ENCODE measurements at regions not wholly inside any gene's neighbourhood (a gene's known extent, or its start where the extent isn't known, plus 50 kb on each side); places are given as distances from the start of the nearest gene placed in this dataset.

DNA sequence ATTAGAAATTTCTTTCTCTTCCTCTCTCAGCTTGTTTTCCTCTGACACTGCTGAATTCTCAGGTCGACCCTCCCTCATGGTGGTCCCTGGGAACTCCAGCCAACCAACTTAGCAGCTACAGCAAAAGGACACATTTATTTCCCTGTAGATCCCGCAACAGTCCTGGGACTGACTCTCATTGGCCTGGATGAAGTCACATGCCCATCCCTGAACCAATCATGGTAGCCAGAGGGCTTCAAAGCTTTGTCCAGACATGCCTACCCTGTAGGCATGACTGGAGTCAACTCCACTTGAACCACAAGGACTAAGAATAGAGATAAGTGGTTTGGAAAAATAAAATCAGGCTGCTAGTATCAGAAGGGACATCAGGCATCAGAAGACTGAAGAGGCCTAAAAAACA, 84.6 kb upstream of the LRRC55 start:
- DNase-seq = no peak
- intact Hi-C loops (cut with DNase I) = no loop called here
- no peak for ATAC-seq (ENCODE audit: poor library complexity)

DNA sequence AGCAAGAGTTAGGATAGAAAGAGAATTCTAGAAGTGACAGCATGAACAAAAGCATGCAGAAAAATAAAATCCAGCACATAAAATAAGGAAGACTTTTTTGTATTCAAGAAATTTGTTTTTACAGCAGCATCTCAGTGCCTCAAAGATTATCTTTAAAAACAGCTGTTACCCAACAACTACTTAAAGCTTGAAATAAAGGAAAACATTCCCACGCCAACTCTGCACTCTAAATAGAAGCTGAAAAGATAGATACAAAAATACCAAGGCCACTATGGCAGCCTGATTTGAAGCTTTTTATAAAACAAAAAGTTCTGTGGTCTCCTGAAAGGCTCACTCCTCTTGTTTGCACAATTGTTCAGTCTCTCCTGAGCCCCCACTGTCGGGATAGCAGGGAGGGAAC, 83.6 kb upstream of the LRRC55 start:
- no peak for DNase-seq
- ATAC-seq (ENCODE audit: poor library complexity) = no peak
- intact Hi-C loops (cut with DNase I) = no loop called here

DNA sequence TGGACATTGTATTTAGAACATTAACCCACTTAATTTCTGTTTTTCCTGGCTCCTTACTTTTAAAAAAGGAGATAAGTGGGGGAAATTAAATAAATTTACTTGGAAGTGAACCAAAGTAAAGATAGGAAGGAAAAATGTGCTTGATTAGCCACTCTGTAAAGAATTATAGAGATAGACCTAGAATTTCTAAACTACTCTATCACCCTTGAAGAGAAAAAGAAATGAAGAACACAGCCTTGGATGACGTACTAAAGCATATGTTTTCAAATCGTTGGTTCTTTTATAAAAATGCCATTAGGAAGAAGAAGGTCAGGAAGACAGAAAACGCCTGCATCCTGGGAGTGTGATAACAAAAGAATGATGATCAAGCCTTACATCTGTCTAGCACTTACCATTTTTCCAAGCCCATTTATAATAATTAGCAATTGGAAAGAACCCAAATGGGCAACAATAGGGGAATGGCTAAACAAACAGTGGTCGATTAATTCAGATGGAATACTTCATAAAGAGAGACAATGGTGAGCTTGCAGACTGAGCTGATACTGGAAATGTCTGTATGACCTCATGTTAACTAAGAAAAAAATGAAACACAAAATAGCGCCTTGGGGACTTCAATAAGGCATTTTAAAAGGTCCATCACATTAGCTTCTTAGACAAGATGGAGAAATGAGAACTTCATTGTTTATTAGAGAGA, 81.0 kb upstream of the LRRC55 start:
- no peak for DNase-seq
- intact Hi-C loops (cut with DNase I) = no loop called here
- ATAC-seq (ENCODE audit: poor library complexity) = no peak

DNA sequence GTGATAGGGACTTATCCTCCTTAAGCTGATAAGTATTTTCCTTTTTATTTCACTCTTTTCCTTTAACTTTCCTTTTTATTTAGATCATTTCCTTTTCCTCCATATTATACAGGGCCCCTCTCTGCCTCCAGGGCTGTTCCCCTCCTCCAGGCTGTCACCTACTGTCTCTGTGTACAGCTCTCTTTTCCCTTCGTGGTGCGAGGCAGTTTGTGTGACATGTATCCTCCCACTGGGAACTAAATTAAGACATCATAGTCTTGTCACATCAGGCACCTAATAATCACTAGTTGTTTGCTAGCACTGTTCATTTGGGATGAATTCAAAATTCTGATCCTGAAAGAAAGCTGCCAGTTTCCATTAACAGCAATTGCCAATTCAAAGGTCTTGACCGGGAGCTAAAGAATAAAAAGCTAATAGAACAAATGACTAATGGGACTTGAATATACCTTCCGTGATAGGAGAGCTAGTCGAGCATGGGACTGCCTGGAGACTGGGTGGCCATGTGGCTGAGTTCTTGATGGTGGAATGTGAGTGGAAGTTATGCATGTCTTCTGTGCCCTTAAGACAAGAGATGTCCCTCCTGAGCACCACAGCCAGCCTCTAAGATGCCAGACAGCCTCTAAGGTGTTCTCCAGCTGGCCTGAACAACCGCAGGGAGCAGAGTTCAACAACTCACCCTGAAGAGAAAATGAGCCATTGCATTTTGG, 77.7 kb upstream of the LRRC55 start:
- intact Hi-C loops (cut with DNase I) = no loop called here
- ATAC-seq (ENCODE audit: poor library complexity) (no peak), DNase-seq (no peak)

DNA sequence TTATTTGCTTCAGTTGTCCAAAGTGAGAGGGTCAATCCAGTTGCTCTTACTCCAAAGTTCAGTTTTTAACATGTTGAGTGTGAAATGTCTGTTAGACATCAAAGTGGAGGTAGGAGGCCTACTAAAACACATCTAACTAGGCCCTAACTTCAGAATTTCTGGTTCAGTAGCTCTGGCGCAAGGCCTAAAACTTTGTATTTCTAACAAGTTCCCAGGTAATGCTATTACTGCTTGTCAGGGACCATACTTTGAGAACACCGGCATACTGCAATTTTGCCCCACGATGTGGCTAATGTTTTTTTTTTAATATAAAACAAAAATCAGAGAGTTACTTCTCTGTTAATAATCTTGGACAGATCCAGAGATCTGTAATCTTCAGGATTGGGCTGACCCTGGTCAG, 72.4 kb upstream of the LRRC55 start:
- ATAC-seq (ENCODE audit: poor library complexity) (no peak), DNase-seq (no peak)
- intact Hi-C loops (cut with DNase I) = no loop called here

DNA sequence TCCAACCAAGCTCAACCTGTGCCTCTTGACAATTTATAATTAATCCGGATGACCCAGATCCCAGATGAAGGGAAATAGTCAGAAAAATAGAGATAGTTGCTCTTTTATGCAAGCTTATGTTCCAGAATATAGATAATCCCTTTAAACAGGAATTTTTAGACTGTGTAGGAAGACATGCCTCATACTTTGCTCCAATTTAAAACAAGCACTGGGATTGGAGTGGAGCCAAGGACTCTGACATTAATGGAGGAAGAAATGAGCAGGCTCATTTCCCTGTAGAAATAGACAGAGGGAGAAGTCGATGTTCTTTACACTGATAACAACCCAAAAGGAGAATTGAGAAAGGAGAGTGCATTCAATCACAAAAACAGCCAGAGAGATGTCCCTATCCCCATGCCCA, 70.1 kb upstream of the LRRC55 start:
- intact Hi-C loops (cut with DNase I) = loop anchor here (10.0 kb wide), 1 partner anchor 267 kb away; no protein-coding TSS in a partner anchor
- DNase-seq (no peak), ATAC-seq (ENCODE audit: poor library complexity) (no peak)

DNA sequence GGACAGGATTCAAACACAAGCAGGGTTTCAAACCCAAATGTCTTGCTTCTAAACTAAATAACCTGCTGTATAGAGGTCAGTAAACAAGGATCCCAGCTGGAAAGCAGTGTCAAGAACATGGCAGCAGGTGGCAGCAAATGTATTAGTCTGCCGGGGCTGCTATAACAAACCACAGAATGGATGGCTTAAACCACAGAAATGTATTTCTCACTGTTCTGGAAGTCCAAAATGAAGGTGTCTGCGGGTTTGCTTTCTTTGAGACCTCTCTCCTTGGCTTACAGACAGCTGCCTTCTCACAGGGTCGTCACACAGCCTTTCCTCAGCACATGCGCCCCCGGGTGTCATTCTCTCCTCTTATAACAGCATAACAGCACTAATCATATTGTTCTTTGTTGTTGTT, 65.1 kb upstream of the LRRC55 start:
- intact Hi-C loops (cut with DNase I) = loop anchor here (5.0 to 10.0 kb wide), 2 partner anchors 131 to 272 kb away; no protein-coding TSS in a partner anchor

DNA sequence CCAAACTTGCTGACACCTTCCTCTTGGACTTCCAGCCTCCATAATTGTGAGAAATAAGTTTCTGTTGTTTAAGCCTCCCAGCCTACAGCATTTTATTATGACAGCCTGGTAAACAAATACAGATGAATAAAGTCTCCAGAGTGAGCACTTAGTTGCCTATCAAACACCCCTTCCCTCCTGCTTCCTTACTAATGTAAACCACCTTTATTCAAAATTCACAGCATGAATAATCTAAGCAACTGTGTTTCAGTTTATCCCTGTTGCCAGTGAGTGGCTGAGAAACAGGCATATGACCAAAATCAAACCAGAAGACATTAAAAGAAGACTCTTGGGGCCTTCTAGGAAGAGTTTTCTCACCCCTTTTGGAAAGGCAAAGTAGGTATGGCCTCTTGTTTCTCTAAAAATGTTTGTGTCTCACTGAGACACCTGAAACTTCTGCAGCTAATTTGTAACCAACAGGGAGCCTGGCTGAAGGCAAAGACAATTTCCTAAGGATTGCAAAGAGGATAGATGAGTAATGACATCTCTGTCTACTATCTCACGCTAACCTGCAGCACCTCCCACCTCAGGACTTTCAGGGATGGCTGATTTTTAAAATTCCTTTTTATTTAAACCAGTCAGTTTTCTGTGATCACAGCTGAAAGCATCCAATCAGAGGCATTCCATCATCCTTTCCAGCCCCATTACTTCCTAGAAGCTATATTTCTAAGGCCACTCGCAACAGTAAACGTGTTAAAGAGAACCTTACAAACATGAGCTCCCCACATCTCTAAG, 61.4 kb upstream of the LRRC55 start:
- no peak for DNase-seq
- no peak for ATAC-seq (ENCODE audit: poor library complexity)
- intact Hi-C loops (cut with DNase I) = no loop called here

More for the DNA sequence above, 65.1 kb upstream of the LRRC55 start:
- peak; percentile 48 for ATAC-seq (ENCODE audit: poor library complexity)
- peak; percentile 44 for DNase-seq

DNA sequence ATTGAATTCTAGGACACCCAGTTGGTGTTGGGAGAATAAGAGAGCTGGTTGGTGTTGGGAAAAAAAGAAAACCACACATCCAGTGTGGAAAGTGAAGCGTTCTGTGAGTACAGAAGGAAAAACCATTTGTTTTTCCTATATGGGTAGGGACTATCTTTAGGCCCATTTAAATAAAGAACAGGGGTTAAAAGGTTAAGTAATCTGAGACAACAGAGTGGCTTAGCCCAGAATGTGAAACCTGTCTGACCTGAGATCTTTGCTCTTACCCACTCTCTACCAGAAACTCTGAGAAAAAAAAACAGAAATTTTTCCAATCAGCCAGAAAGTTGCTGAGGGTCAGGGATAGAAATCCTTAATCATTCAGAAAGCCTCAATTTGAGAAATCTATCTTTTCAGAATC, 59.8 kb upstream of the LRRC55 start:
- ATAC-seq (ENCODE audit: poor library complexity) (no peak), DNase-seq (no peak)
- intact Hi-C loops (cut with DNase I) = no loop called here

DNA sequence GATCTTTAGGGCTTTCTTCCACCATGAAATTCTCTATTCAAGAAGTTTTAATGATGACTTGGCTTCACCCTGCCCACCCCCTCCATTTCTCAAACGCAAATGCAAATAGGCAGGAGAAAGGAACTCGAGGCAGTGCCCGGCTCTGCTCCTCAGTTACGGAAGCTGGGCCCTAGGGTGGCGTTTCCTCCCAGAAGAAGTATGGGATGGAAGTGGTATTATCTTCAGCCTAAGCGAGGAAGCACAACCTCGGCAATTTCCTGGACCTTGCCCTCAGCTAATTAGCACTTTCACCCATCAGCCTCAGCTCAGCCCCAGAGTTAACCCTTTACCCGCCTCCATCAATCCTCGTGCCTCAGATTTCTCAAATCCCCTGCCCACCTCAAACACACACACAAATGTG, 58.2 kb upstream of the LRRC55 start:
- ATAC-seq (ENCODE audit: poor library complexity) = no peak
- intact Hi-C loops (cut with DNase I) = no loop called here
- DNase-seq = no peak

DNA sequence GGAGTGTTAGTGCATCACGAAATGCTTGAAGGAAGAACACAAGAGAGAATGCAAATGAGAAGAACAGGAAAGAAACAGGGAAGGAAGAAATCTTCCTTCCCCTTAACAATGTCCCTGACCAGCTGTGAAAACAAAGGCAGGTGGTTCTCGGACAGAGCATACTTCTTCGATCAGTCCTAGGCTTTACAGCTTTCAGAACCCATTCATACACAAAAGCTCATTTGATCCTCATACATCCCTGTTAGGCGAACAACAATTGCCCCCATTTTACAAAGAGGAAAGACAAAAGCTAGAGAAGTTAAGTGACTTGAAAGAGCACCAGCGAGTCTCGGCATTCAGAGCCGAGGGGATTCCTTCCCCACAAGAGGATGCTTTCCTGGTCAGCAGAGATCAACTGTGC, 57.2 kb upstream of the LRRC55 start:
- intact Hi-C loops (cut with DNase I) = no loop called here
- ATAC-seq (ENCODE audit: poor library complexity) = no peak
- no peak for DNase-seq

DNA sequence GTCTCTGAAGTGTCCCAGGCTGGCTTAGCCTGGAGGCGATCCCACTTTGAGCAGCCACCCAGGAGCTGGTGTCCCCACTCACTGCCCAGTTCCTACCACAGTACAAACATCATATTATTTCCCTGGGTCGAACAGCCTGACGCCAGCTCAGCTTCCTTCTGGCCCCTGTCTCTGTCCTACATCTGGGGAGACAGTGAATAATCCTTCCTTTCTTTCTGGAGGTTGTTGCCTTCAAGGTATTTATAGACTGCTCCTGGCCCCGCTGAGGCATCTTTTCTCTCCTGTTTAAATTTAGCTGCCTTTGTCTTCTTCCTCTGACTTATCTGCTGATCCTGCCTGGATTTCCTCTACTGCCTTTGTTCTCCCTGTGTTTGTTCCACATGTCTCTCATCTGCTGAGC, 56.8 kb upstream of the LRRC55 start:
- intact Hi-C loops (cut with DNase I) = no loop called here
- no peak for ATAC-seq (ENCODE audit: poor library complexity)
- no peak for DNase-seq

DNA sequence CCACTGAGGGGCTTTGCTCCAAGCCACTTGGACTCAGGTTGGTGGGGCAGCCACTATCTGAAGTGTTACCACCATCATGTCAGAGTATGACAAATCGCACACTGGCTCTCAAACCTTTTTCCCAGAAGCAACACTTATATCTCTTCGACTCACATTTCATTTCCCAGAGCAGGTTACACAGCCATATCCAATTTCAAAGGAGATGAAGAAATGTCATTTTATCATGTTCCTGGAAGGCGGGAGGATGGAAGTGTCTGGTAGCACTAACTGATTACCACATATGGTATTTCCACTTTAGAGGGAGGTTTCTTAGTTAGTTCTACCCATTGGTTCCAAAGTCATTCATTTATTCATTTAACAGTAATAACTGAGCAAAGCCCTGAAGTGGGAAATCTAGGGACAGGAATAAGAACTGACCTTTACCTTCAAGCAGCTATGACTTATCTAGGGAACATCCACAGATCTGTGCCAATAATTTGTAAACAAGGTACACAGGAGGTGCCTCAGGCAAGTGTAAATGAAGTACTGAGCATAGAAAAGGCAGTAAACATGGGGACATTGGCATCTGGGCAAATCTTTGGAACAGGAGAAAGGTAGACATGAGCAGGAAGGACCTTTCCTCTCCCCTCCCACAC, 54.9 kb upstream of the LRRC55 start:
- DNase-seq (no peak), ATAC-seq (ENCODE audit: poor library complexity) (no peak)
- intact Hi-C loops (cut with DNase I) = no loop called here

DNA sequence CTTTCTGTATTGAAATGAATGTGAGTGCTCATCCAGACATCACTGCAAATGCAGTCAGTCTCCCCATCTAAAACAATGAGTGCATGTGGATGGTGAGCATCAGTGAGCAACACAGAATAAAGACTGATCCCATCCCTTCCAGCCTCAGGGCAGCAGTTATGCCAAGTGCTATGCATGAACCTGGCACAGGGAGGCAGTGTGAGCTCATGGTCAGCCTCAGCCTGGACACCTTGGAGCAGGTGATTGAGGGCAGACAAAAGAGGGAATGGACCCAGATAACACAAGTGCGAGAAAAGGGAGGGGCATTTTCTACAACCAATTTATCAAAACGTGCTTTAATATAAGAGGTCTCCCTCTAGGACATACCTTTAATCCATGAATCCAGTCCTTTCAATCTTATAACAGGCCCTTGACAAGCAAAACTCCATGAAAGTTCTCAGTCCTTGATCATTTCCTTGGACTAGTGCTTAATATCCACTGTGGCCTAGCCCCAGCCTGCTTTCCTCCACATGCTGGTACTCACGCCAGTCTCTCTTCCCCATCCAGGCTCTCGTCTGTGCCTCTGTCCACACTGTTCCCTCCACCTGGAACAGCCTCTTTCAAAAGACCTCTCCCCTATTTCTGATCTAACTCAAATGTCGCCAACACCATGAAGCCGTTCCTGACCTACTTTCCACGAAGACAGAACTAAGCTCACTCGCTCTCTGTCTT, 50.5 kb upstream of the LRRC55 start:
- ATAC-seq (ENCODE audit: poor library complexity) (peak; percentile 55), DNase-seq (no peak)
- intact Hi-C loops (cut with DNase I) = loop anchor here (5.0 kb wide), 1 partner anchor 116 kb away; no protein-coding TSS in a partner anchor

Measured in Right ventricle myocardium superior (tissue), 1 donor.